ENCODE measurements at regions not wholly inside any gene's neighbourhood (a gene's known extent, or its start where the extent isn't known, plus 50 kb on each side); places are given as distances from the start of the nearest gene placed in this dataset.

- no peak for TF ChIP-seq MYBL2 (IDR thresholded peaks at IDR 0.05; ENCODE audit: low read depth)
- no peak for TF ChIP-seq MYBL2 (CRISPR knock-in tag; IDR thresholded peaks at IDR 0.05; ENCODE audit: borderline replicate concordance)
Observed at GRCh38 chr1:218683242-218683641, 338.1 kb downstream of the TGFB2 start (continued).

- DNase-seq (ENCODE audit: extremely low read depth in 1 of 4, low spot score in 3 of 4): no peak
- Histone ChIP-seq H3K36me3 (ENCODE audit: control insufficient read depth, insufficient read depth, low read length) (no peaks in the 10 kb centered on the region), H3K4me1 (replicated peaks in 1 of 2; ENCODE audit: control insufficient read depth in 2 of 2, insufficient read depth in 2 of 2, low read length in 2 of 2) (no peaks in the 10 kb centered on the region), H3K27me3 (ENCODE audit: control insufficient read depth in 2 of 2, insufficient read depth in 2 of 2, low read length in 2 of 2) (no peaks in the 10 kb centered on the region), H3K9me1 (ENCODE audit: control insufficient read depth, insufficient read depth, low read length) (no peaks in the 10 kb centered on the region), H3K79me2 (ENCODE audit: control insufficient read depth, insufficient read depth, low read length) (no peaks in the 10 kb centered on the region), H4K20me1 (replicated peaks; ENCODE audit: control insufficient read depth, insufficient read depth, low read length) (no peaks in the 10 kb centered on the region), H3K4me3 (no peak overlapping the region), H3K9me3 (replicated peaks; ENCODE audit: control insufficient read depth, insufficient read depth, low read depth, low read length) (no peaks in the 10 kb centered on the region; the same call in 1 of the 2 replicates), H3K9ac (ENCODE audit: insufficient read depth in 1 of 2, low read depth in 2 of 2, low read length in 2 of 2) (no peak overlapping the region), H2AFZ (ENCODE audit: low read depth, low read length) (no peak overlapping the region), H3K27ac (ENCODE audit: extremely low read depth, low read depth, low read length) (no peak overlapping the region), H3K4me2 (ENCODE audit: insufficient read depth, low read length) (no peak overlapping the region)
- intact Hi-C loops (cut with micrococcal nuclease) (no loop called here), in situ Hi-C loops (cut with MboI) (no loop called here)
- POLR2A ChIA-PET: no interaction called here
- no peak for ATAC-seq
- no peak for FAIRE-seq
- BruUV-seq (replicated peaks): no TSS peak
- CTCF ChIA-PET (ENCODE audit: low intra/inter-chr PET ratio): no interaction called here
- TF ChIP-seq, protein P1, sequence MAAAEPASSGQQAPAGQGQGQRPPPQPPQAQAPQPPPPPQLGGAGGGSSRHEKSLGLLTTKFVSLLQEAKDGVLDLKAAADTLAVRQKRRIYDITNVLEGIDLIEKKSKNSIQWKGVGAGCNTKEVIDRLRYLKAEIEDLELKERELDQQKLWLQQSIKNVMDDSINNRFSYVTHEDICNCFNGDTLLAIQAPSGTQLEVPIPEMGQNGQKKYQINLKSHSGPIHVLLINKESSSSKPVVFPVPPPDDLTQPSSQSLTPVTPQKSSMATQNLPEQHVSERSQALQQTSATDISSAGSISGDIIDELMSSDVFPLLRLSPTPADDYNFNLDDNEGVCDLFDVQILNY (CRISPR knock-in tag; IDR thresholded peaks at IDR 0.05): no peak
- TF ChIP-seq NR4A1 (CRISPR knock-in tag; IDR thresholded peaks at IDR 0.05): no peak
- TF ChIP-seq NR4A1 (tag; IDR thresholded peaks at IDR 0.05): no peak
- no peak for TF ChIP-seq ZNF324 (CRISPR knock-in tag; IDR thresholded peaks at IDR 0.05)
- TF ChIP-seq CREB3L1 (IDR thresholded peaks at IDR 0.05; ENCODE audit: borderline replicate concordance, low read depth): no peak
- no peak for TF ChIP-seq ZNF76 (CRISPR knock-in tag; IDR thresholded peaks at IDR 0.05; ENCODE audit: borderline replicate concordance)
- TF ChIP-seq, protein P2, sequence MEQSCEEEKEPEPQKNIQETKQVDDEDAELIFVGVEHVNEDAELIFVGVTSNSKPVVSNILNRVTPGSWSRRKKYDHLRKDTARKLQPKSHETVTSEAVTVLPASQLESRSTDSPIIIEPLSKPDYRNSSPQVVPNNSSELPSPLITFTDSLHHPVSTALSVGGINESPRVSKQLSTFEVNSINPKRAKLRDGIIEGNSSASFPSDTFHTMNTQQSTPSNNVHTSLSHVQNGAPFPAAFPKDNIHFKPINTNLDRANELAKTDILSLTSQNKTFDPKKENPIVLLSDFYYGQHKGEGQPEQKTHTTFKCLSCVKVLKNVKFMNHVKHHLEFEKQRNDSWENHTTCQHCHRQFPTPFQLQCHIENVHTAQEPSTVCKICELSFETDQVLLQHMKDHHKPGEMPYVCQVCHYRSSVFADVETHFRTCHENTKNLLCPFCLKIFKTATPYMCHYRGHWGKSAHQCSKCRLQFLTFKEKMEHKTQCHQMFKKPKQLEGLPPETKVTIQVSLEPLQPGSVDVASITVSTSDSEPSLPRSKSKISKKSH (CRISPR knock-in tag; IDR thresholded peaks at IDR 0.05): no peak
- no peak for TF ChIP-seq TSC22D4 (tag; IDR thresholded peaks at IDR 0.05)
Observed at GRCh38 chr1:218686258-218686657, 341.1 kb downstream of the TGFB2 start.
